ENCODE measurements at regions not wholly inside any gene's neighbourhood (a gene's known extent, or its start where the extent isn't known, plus 50 kb on each side); places are given as distances from the start of the nearest gene placed in this dataset.

DNA sequence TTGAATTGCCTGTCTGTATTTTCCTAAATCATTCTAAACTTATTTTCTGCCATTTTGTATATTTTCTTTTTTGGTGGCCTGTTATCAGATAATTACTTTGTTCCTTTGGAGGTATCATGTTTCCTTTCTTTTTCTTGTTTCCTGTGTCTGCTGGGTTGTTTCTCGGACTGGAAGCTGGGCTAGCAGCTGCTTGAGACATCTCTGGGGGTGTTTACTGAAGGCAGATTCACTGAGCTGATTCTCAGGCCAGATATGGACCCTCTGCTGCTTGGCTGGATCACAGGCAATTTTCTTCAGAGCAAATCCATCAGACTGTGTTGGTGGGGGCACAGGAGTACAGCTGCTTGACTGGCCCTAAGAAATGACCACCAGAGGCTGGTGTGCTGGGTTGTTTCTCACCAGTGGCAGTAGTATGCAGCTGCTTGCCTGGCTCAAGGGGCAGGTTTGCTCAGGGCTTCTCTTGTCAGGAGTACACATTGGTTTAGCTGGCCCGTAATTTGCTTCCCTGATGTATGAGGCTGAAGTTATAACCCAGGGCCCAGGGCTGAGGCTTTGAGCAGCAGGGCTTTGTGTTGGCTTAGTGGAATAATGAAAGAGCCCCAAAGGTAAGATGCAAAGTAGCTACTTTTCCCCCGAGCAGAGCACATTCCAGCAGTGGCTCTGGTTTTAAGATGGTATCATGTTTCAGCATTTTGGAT, 680.6 kb downstream of the TECRL start:
- TF ChIP-seq, protein P1, sequence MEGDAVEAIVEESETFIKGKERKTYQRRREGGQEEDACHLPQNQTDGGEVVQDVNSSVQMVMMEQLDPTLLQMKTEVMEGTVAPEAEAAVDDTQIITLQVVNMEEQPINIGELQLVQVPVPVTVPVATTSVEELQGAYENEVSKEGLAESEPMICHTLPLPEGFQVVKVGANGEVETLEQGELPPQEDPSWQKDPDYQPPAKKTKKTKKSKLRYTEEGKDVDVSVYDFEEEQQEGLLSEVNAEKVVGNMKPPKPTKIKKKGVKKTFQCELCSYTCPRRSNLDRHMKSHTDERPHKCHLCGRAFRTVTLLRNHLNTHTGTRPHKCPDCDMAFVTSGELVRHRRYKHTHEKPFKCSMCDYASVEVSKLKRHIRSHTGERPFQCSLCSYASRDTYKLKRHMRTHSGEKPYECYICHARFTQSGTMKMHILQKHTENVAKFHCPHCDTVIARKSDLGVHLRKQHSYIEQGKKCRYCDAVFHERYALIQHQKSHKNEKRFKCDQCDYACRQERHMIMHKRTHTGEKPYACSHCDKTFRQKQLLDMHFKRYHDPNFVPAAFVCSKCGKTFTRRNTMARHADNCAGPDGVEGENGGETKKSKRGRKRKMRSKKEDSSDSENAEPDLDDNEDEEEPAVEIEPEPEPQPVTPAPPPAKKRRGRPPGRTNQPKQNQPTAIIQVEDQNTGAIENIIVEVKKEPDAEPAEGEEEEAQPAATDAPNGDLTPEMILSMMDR (optimal IDR thresholded peaks at IDR 0.05 in 1 of 3, IDR thresholded peaks at IDR 0.05 in 1 of 3, conservative IDR thresholded peaks at IDR 0.05 in 1 of 3; ENCODE audit: extremely low read depth in 1 of 3, insufficient read depth in 2 of 3, low read length in 3 of 3) = no peak
- TF ChIP-seq EZH2 (IDR thresholded peaks at IDR 0.05; ENCODE audit: low read length) = no peak

Measured in keratinocyte (primary cell).